ENCODE measurements at regions not wholly inside any gene's neighbourhood (a gene's known extent, or its start where the extent isn't known, plus 50 kb on each side); places are given as distances from the start of the nearest gene placed in this dataset.

- Histone ChIP-seq H2AK5ac (ENCODE audit: low read depth, low read length) (no peak overlapping the region), H3K4ac (ENCODE audit: low read depth, low read length) (no peak overlapping the region), H3K27me3 (ENCODE audit: control insufficient read depth, insufficient read depth, low read length) (no peaks in the 10 kb centered on the region), H2BK5ac (ENCODE audit: low read depth, low read length, poor library complexity, severe bottlenecking) (no peak overlapping the region), H3K14ac (replicated peaks; ENCODE audit: low read depth, low read length) (no peak overlapping the region), H3K9me1 (ENCODE audit: insufficient read depth, low read length) (no peaks in the 10 kb centered on the region), H3K56ac (ENCODE audit: extremely low read depth, insufficient read depth, low read length) (no peak overlapping the region), H4K20me1 (ENCODE audit: insufficient read depth, low read length) (no peaks in the 10 kb centered on the region), H3K4me3 (ENCODE audit: insufficient read depth, low read depth, low read length) (no peak overlapping the region), H3K18ac (ENCODE audit: low read depth, low read length) (no peak overlapping the region), H3K27ac (ENCODE audit: insufficient read depth, low read length) (no peak overlapping the region), H4K5ac (ENCODE audit: low read depth, low read length) (no peak overlapping the region), H3K23ac (ENCODE audit: low read depth, low read length) (no peak overlapping the region), H3K4me1 (ENCODE audit: control insufficient read depth, insufficient read depth, low read length) (no peaks in the 10 kb centered on the region), H2BK20ac (ENCODE audit: low read depth, low read length) (no peak overlapping the region), H2AK9ac (replicated peaks; ENCODE audit: low read depth, low read length, poor library complexity) (no peak overlapping the region), H2AFZ (replicated peaks; ENCODE audit: low read length, poor library complexity) (no peak overlapping the region), H3K9me3 (ENCODE audit: control insufficient read depth, insufficient read depth, low read length) (0 out of 2 replicates have a peak, but pooled peaks cover 1% of the 10 kb centered on the region), H2BK120ac (ENCODE audit: low read depth, low read length) (no peak overlapping the region), H4K8ac (ENCODE audit: low read depth in 2 of 2, low read length in 2 of 2) (no peak overlapping the region), H4K91ac (ENCODE audit: insufficient read depth, low read depth, low read length) (no peak overlapping the region), H2BK15ac (ENCODE audit: low read depth, low read length) (no peak overlapping the region), H3K4me2 (ENCODE audit: low read depth, low read length) (no peak overlapping the region), H3K79me1 (ENCODE audit: low read depth in 1 of 2, low read length in 2 of 2) (no peaks in the 10 kb centered on the region), H3K36me3 (ENCODE audit: control insufficient read depth, insufficient read depth, low read length) (no peaks in the 10 kb centered on the region), H3K9ac (ENCODE audit: low read depth, low read length) (no peak overlapping the region)
- intact Hi-C loops (cut with micrococcal nuclease) (no loop called here), in situ Hi-C loops (cut with MboI; ENCODE audit: low sequenced_read_pairs) (no loop called here), dilution Hi-C loops (cut with HindIII; ENCODE audit: low sequenced_read_pairs, unreplicated experiment) (no loop called here)
- no peak for ATAC-seq (ENCODE audit: low read depth)
- WGBS, 2 experiments (ENCODE audit: extremely low coverage in 2 of 2, insufficient read length in 1 of 2), result no CpG with 5 or more reads among the region's 1 CpG
- no TSS peak for BruUV-seq (replicated peaks)
- CTCF ChIA-PET, result no interaction called here
- POLR2A ChIA-PET (ENCODE audit: unreplicated experiment), result no interaction called here
- DNase-seq, result no peak
- TF ChIP-seq RCOR1 (IDR thresholded peaks at IDR 0.05; ENCODE audit: insufficient replicate concordance, low read length) (no peak), CTCF (conservative IDR thresholded peaks at IDR 0.05; ENCODE audit: low read depth, low read length) (no peak), CHD1 (IDR thresholded peaks at IDR 0.05; ENCODE audit: low read depth, low read length) (no peak), RAD21 (IDR thresholded peaks at IDR 0.05; ENCODE audit: low read length) (no peak), ELK1 (IDR thresholded peaks at IDR 0.05; ENCODE audit: borderline replicate concordance, low read depth, low read length) (no peak), MAZ (IDR thresholded peaks at IDR 0.05; ENCODE audit: borderline replicate concordance, low read depth, low read length) (no peak), RFX5 (IDR thresholded peaks at IDR 0.05; ENCODE audit: low read depth, low read length) (no peak), NFE2L2 (IDR thresholded peaks at IDR 0.05; ENCODE audit: low read depth, low read length) (no peak), SMC3 (IDR thresholded peaks at IDR 0.05; ENCODE audit: low read depth, low read length) (no peak), USF2 (IDR thresholded peaks at IDR 0.05; ENCODE audit: low read depth, low read length) (no peak), FOS (IDR thresholded peaks at IDR 0.05; ENCODE audit: low read depth, low read length) (no peak), MXI1 (IDR thresholded peaks at IDR 0.05; ENCODE audit: borderline replicate concordance, low read depth, low read length) (no peak), MAFK (IDR thresholded peaks at IDR 0.05; ENCODE audit: low read depth, low read length) (no peak), CEBPB (IDR thresholded peaks at IDR 0.05; ENCODE audit: low read depth, low read length) (no peak), BHLHE40 (IDR thresholded peaks at IDR 0.05; ENCODE audit: low read depth, low read length) (no peak)
Observed at GRCh38 chr4:129420637-129421036, 324.7 kb downstream of the C4orf33 start.

Data from IMR-90 (cell line).